Forelimb muscle (tissue), 1 donor: ENCODE measurements at regions not wholly inside any gene's neighbourhood (a gene's known extent, or its start where the extent isn't known, plus 50 kb on each side); places are given as distances from the start of the nearest gene placed in this dataset.
A peak's percentile ranks its signal among the peaks of the same experiment; 100 is the strongest.

Experiments
- DNase-seq: peaks from one replicate; pipeline ENCODE4 v3.0.0-alpha.2; 2013; ENCODE audit warnings: low read depth

- DNase-seq, result no peak
Measured at GRCh38 chr14:100399052-100399849, 76.1 kb downstream of the SLC25A47 start.

GRCh38 chr14:100400115-100400514 lies 77.0 kb downstream of the SLC25A47 start:
- DNase-seq, result no peak

- no peak for DNase-seq
Measured at GRCh38 chr14:100401031-100401692, 78.0 kb downstream of the SLC25A47 start.

DNA sequence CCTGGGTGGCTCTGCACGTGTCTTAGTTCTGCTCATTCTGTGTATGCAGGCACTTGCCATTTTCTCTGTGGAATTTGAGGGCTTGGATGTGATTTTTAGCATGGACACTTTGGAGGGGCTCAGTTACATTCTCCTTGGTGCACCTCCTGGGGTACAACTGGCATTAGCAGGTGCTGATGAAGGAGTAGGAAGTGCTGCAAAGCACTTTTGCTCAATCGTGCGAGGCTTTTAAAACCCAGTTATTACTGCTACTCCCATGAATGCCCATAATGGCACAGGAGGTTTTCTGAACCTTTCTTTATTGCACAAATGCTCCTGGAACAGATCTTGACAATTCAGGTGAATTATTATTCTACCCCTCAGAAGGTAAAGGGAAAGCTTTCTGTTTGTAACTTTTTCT lies 78.7 kb downstream of the SLC25A47 start:
- DNase-seq, result no peak

DNA sequence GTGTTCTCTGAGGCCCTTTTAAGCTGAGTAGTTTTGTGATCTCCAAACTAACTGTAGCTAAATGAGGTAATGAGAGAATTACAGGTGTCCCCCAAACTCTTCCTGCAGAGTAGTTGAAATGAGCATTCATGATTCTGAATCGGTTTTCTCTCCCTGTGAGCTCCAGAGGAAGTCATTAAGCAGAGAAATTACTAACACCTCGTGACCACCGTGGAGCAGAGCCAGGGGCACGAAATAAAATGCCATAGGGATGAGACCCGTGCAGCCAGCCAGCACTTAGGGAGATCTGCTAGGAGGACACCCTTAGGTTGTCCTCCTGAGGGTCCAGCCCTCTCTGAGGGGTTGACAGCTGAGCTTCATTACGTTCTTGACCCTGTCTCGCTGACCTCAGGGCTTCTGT lies 79.5 kb downstream of the SLC25A47 start:
- DNase-seq, result no peak

- DNase-seq, result no peak
Measured at GRCh38 chr14:100403105-100403504, 80.0 kb downstream of the SLC25A47 start.

- no peak for DNase-seq
Measured at GRCh38 chr14:100403802-100404365, 80.7 kb downstream of the SLC25A47 start.

- no peak for DNase-seq
Measured at GRCh38 chr14:100404419-100404818, 81.3 kb downstream of the SLC25A47 start.

DNA sequence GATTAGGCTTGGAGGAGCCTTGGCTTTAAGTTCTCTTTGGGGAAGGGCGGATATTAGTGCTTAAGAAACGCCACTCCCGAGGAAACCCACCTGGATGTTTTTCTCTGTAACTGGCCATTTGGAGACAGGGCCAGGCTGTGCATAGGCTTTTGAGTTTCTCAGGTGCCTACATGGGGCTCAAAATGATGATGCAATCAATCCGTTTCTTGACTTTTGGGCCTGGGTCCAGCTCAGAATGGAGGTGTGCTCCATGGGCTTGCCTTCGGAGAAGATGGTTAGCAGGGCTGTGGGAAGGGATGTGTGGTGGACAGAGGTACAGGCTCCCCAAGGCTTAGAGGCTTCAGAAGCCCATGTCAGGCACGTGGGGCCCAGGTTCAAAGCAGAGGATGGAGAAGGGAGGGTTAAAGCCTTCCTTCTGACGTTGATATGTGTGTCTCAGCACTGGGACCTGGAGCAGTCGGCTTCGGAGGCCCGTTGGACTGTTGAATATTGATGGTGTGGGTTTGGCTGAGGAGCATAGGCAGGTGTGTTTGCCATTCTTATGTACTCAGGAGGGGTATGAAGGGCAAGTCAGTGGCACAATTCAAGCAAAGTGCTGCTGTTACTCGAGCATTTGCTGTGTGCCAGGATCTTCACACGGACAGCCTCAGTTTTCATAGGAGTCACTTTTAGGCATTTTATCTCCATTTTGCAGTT lies 82.8 kb downstream of the SLC25A47 start:
- no peak for DNase-seq

DNA sequence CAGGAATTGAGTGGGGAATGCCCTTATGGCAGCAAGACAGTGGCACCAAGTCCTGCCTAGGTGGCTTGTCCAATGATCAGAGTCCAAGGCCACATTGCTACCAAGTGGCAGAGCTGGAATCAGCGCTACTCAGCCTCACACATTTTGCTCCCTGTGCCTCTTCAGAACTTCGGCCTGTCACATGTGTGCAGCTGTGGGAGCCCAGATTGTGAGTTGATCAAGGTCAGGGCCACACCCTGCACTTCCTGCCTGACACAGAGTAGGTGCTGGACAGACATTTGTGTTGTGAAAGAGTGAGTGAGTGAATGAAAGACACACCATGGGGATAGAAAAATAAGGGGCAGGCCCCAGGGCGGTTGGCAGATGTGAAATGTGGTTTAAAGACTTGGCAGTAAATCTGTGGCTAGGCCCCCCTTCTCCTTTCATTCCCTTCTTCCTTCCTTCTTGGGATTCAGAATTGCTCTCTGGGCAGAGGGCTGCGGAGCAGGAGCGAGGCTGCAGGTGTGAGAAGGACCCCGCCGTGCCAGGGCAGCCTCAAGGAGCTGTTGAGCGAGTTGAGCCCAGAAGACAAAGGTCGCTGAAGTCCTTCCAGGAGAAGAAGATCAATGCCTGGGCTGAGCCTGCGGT lies 83.5 kb downstream of the SLC25A47 start:
- DNase-seq, result no peak

GRCh38 chr14:100407376-100408102 lies 84.4 kb downstream of the SLC25A47 start:
- DNase-seq, result no peak

GRCh38 chr14:100408350-100409002 lies 85.3 kb downstream of the SLC25A47 start:
- DNase-seq, result no peak

DNA sequence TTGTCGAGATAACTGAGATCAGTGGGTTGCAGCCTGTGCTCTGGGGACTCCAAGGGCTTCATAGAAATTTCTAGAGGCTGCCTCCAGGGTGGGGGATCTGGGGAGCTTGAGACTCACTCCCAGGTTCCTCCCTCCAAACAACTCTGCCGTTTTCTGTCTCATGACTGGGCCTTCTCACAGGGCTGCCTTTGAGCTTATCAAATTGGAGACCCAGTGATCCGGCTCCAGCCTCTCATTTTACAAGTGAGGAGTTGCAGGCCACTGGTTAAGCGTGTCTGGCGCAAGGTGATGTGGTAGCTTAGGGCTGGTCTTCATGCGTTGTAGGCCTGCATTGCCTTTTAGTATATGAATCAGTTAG lies 85.8 kb downstream of the SLC25A47 start:
- DNase-seq, result no peak

DNA sequence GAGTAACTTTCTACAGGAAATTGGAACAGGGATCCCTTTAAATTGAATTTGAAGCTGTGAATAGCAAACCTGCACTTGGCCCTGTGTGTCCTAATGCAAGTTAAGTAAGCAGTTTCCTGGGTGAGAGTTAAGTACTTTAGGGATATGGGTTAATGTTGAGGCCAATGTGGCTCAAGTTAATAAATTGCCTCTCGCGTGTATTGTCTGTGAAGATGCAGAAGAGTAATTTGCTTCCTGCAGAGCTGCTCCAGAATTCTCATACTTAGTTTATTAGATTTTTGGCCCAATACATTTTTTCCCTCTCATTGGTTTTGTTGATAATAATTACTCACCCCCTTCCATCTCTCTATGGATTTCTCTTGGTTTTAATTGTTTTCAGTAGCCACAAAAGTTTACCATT lies 86.5 kb downstream of the SLC25A47 start:
- no peak for DNase-seq

- DNase-seq, result no peak
Measured at GRCh38 chr14:100410056-100410565, 87.0 kb downstream of the SLC25A47 start.

- no peak for DNase-seq
Measured at GRCh38 chr14:100413699-100414098, 90.6 kb downstream of the SLC25A47 start.

DNA sequence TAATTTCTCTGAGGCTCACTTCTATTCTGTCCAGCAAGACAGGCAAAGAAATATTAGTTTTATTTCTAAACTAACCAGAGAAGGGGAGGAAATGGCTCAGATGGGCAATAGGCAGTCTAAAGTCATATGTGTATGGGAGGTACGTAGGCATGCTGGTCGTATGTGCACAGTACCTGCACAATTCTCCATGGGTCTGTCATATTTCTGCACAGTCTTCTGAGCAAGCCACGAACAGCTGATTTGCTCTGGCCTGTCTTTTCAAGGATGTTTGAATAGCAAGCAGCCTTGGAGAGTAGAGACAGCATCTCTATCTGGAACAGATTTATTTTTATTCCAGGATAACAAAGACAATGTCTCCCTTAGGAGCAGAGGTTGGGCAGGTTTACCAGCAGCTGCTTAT lies 92.1 kb downstream of the SLC25A47 start:
- no peak for DNase-seq

DNA sequence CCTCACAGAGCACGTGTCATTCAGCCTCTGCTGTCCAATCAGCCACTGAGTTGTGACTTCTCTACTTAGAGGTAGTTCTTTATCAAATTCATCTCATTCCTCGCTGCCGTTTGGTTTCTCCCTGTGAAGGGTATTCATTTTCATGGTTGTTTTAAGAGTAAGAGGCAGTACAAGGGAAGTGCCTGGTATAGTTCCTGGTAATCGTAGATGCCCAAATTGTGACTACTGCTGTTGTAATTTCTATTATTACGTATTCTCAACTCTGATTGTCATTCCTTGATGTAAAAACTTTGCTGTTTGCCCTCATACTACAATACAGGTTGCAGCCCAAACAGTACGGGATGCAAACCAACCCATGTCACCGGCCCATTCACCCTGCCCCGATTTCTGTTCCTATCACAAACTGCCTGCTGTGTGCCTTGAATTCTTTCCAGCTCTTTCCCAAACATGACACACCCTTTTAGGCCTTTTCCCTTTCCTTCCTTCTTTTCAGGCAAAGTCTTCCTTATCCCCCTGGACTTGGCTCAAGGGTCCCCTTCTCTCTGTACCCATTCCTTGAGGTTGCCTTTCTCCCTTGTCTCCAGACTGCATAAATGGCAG lies 93.0 kb downstream of the SLC25A47 start:
- no peak for DNase-seq

DNA sequence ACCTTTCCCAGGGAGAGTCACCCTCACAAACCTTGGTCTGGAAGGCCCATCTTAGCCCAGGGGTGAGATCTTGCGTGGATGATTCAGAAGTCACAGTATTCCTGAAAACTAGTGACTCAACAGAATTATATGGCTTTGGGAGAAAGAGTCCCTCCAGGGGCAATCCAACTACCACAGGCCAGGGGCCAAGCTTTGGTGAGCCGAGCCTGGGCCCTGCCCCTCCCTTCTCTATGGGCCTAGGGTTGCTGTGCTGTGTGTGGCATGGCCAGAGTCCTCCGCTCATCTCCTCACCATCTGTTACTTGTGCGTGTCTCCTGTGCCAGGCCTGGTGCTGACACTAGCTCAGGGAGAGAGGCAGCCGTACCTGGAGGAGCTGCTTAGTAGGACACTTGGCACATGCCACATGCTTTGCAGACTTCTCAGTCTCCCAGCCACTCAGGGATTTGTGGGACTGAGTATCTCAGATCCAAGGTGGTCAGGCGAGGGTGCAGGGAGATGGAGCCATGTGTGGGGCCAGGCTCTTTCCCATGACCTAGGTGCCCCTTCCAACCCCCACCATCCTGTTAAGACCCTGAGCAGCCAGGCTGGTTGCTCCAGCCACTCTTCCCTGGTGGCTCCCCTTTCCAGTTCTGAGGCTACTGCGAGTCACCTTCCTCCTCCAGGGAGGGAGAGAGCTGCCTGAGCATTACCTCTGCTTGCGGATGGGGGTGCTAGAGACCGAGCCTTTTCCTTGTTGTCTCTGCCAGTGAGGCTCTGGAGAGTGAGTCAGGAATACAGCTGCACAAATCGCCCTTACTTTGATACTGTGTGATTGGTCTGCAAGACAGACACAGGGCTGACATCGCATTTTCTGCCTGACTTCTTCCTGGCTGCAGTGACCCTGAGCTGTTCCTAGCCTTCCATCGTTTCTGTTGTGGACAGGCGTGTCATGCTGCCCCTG lies 94.1 kb downstream of the SLC25A47 start:
- DNase-seq, result peak; percentile 31
